GM12892 (cell line): ENCODE measurements at regions not wholly inside any gene's neighbourhood (a gene's known extent, or its start where the extent isn't known, plus 50 kb on each side); places are given as distances from the start of the nearest gene placed in this dataset.

Source experiments
- POLR2A ChIP-seq: IDR thresholded peaks from 2 replicates; pipeline ENCODE4 v1.6.1; 2011; ENCODE audit warnings: low read depth, low read length, control low read depth
- POLR2AphosphoS5 ChIP-seq: IDR thresholded peaks from 2 replicates; pipeline ENCODE4 v1.6.1; 2011; ENCODE audit warnings: low read depth, low read length, control low read depth
- TAF1 ChIP-seq: IDR thresholded peaks from 2 replicates; pipeline ENCODE4 v1.6.1; 2011; ENCODE audit warnings: low read depth, mild to moderate bottlenecking, control low read depth, low read length, borderline replicate concordance

DNA sequence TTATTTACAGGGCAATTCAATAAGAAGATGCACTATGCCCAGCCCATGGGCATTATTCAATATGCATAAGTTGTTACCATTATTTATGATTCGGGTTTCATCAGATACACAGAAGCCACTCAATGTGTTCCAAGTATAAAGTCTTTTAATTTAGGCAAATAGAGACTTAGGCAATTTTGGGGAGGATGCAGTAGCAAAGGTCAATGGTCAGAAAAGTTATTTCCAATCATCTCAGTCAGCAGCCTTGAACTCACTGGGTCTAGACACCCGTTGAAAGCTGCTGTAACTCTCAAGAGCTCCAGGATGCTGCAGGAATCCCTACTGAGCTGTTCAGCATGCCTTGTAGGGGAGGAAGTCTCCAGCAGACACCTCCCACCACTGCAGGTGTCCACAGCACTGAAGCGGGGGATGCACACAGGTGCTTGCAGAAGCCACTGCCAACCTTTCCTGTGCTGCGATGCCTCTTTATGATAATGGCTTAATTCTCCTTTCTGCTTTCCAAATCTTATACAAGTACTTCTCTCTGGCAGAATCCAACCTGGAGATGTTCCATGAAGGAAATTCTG lies 155.0 kb upstream of the SUCLG2 start:
- TF ChIP-seq POLR2AphosphoS5 (no peak), TAF1 (no peak), POLR2A (no peak)
